C4-2B (cell line): ENCODE measurements at regions not wholly inside any gene's neighbourhood (a gene's known extent, or its start where the extent isn't known, plus 50 kb on each side); places are given as distances from the start of the nearest gene placed in this dataset.

ENCODE experiments used
- CTCF ChIP-seq: fragments of 450-650 bp; conservative IDR thresholded peaks from 2 replicates; pipeline ENCODE4 v1.5.1; 2017; ENCODE audit warnings: mild to moderate bottlenecking
- ZFX ChIP-seq: fragments of 450-650 bp; IDR thresholded peaks from 2 replicates; pipeline ENCODE4 v1.6.1; 2017

- TF ChIP-seq CTCF (no peak), ZFX (no peak)
These were observed 172.8 kb upstream of the B3GAT1 start for GRCh38 chr11:134584706-134585445.
